ENCODE measurements at regions not wholly inside any gene's neighbourhood (a gene's known extent, or its start where the extent isn't known, plus 50 kb on each side); places are given as distances from the start of the nearest gene placed in this dataset.

GRCh38 chr1:57605933-57606332 is 182.1 kb upstream of the DAB1 start:
- Histone ChIP-seq H3K4me3 (ENCODE audit: low read depth in 1 of 3, low read length in 3 of 3) (no peak overlapping the region), H3K36me3 (ENCODE audit: control insufficient read depth in 3 of 3, insufficient read depth in 2 of 3, low read depth in 1 of 3, low read length in 3 of 3) (no peaks in the 10 kb centered on the region), H3K4me1 (ENCODE audit: control insufficient read depth in 3 of 3, insufficient read depth in 2 of 3, low read depth in 1 of 3, low read length in 2 of 3) (no peaks in the 10 kb centered on the region), H3K27me3 (ENCODE audit: control insufficient read depth in 3 of 3, insufficient read depth in 3 of 3, low read length in 3 of 3) (no peaks in the 10 kb centered on the region), H3K9me3 (ENCODE audit: control insufficient read depth in 2 of 2, insufficient read depth in 1 of 2, low read depth in 1 of 2, low read length in 1 of 2) (no peaks in the 10 kb centered on the region), H3K27ac (ENCODE audit: low read depth in 1 of 3, low read length in 2 of 3) (no peak overlapping the region)
- WGBS, 3 donors = 80 to 88% (median 85%) methylated on average over 8 of the region's 8 CpGs
- DNase-seq (no peak), FAIRE-seq (no peak)

GRCh38 chr1:57603696-57604095 is 179.8 kb upstream of the DAB1 start:
- no peak overlapping the region for H3K27ac ChIP-seq (ENCODE audit: low read depth in 1 of 3, low read length in 2 of 3)
- H3K4me3 ChIP-seq (ENCODE audit: low read depth in 1 of 3, low read length in 3 of 3) = no peak overlapping the region
- 69 to 76% (median 72%) methylated on average over 6 of the region's 6 CpGs for WGBS, 3 donors
- no peak for FAIRE-seq
- H3K9me3 ChIP-seq (ENCODE audit: control insufficient read depth in 2 of 2, insufficient read depth in 1 of 2, low read depth in 1 of 2, low read length in 1 of 2) = no peaks in the 10 kb centered on the region
- no peaks in the 10 kb centered on the region for H3K4me1 ChIP-seq (ENCODE audit: control insufficient read depth in 3 of 3, insufficient read depth in 2 of 3, low read depth in 1 of 3, low read length in 2 of 3)
- H3K27me3 ChIP-seq (ENCODE audit: control insufficient read depth in 3 of 3, insufficient read depth in 3 of 3, low read length in 3 of 3) = no peaks in the 10 kb centered on the region
- no peak for DNase-seq
- H3K36me3 ChIP-seq (ENCODE audit: control insufficient read depth in 3 of 3, insufficient read depth in 2 of 3, low read depth in 1 of 3, low read length in 3 of 3) = no peaks in the 10 kb centered on the region

- peaks cover 0 to 2% (median 0%) of the 10 kb centered on the region in 3 donors for H3K4me1 ChIP-seq (ENCODE audit: control insufficient read depth in 3 of 3, insufficient read depth in 2 of 3, low read depth in 1 of 3, low read length in 2 of 3)
- DNase-seq (no peak), FAIRE-seq (no peak)
- 65 to 81% (median 70%) methylated on average over 3 of the region's 3 CpGs for WGBS, 3 donors
- no peaks in the 10 kb centered on the region for H3K9me3 ChIP-seq (ENCODE audit: control insufficient read depth in 2 of 2, insufficient read depth in 1 of 2, low read depth in 1 of 2, low read length in 1 of 2)
- H3K27me3 ChIP-seq (ENCODE audit: control insufficient read depth in 3 of 3, insufficient read depth in 3 of 3, low read length in 3 of 3) = no peaks in the 10 kb centered on the region
- no peak overlapping the region for H3K4me3 ChIP-seq (ENCODE audit: low read depth in 1 of 3, low read length in 3 of 3)
- no peak overlapping the region for H3K27ac ChIP-seq (ENCODE audit: low read depth in 1 of 3, low read length in 2 of 3)
- no peaks in the 10 kb centered on the region for H3K36me3 ChIP-seq (ENCODE audit: control insufficient read depth in 3 of 3, insufficient read depth in 2 of 3, low read depth in 1 of 3, low read length in 3 of 3)
These were observed 176.6 kb upstream of the DAB1 start for GRCh38 chr1:57600424-57600823.

- 54 to 78% (median 70%) methylated on average over 8 of the region's 8 CpGs for WGBS, 3 donors
- no peak overlapping the region for H3K4me3 ChIP-seq (ENCODE audit: low read depth in 1 of 3, low read length in 3 of 3)
- no peaks in the 10 kb centered on the region for H3K27me3 ChIP-seq (ENCODE audit: control insufficient read depth in 3 of 3, insufficient read depth in 3 of 3, low read length in 3 of 3)
- H3K36me3 ChIP-seq (ENCODE audit: control insufficient read depth in 3 of 3, insufficient read depth in 2 of 3, low read depth in 1 of 3, low read length in 3 of 3) = no peaks in the 10 kb centered on the region
- H3K4me1 ChIP-seq (ENCODE audit: control insufficient read depth in 3 of 3, insufficient read depth in 2 of 3, low read depth in 1 of 3, low read length in 2 of 3) = peaks cover 0 to 2% (median 0%) of the 10 kb centered on the region in 3 donors
- no peaks in the 10 kb centered on the region for H3K9me3 ChIP-seq (ENCODE audit: control insufficient read depth in 2 of 2, insufficient read depth in 1 of 2, low read depth in 1 of 2, low read length in 1 of 2)
- H3K27ac ChIP-seq (ENCODE audit: low read depth in 1 of 3, low read length in 2 of 3) = no peak overlapping the region
- FAIRE-seq (no peak), DNase-seq (peak in 1 of 2 donors; percentile 19)
These were observed 175.6 kb upstream of the DAB1 start for GRCh38 chr1:57599236-57599994.

- FAIRE-seq (no peak), DNase-seq (no peak)
- Histone ChIP-seq H3K27me3 (ENCODE audit: control insufficient read depth in 3 of 3, insufficient read depth in 3 of 3, low read length in 3 of 3) (no peaks in the 10 kb centered on the region), H3K4me3 (ENCODE audit: low read depth in 1 of 3, low read length in 3 of 3) (no peak overlapping the region), H3K36me3 (ENCODE audit: control insufficient read depth in 3 of 3, insufficient read depth in 2 of 3, low read depth in 1 of 3, low read length in 3 of 3) (no peaks in the 10 kb centered on the region), H3K27ac (ENCODE audit: low read depth in 1 of 3, low read length in 2 of 3) (no peak overlapping the region), H3K4me1 (ENCODE audit: control insufficient read depth in 3 of 3, insufficient read depth in 2 of 3, low read depth in 1 of 3, low read length in 2 of 3) (peaks cover 0 to 2% (median 0%) of the 10 kb centered on the region in 3 donors), H3K9me3 (ENCODE audit: control insufficient read depth in 2 of 2, insufficient read depth in 1 of 2, low read depth in 1 of 2, low read length in 1 of 2) (no peaks in the 10 kb centered on the region)
- 36 to 69% (median 57%) methylated on average over 4 of the region's 4 CpGs for WGBS, 3 donors
These were observed 173.2 kb upstream of the DAB1 start for GRCh38 chr1:57597036-57597435.

DNA sequence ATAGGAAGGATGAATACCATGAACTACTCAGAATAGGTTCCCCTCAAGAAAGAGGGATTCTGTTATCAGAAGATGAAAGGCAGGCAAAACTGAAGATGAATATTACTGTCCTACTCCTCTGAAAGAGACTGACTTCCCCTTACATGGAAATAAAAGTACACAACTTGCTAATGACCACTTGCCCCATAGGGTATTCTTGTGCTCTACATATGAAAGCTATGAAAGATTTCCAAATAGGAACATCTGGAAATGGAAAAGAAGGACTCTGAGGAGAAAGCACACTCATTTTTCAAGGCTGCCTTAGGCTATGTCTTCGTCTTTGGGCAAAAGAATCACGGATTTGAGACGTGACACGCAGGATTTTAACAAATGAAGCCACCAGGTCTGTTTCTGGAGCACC is 170.1 kb upstream of the DAB1 start:
- Histone ChIP-seq H3K4me1 (ENCODE audit: control insufficient read depth in 3 of 3, insufficient read depth in 2 of 3, low read depth in 1 of 3, low read length in 2 of 3) (peaks cover 0 to 2% (median 0%) of the 10 kb centered on the region in 3 donors), H3K27ac (ENCODE audit: low read depth in 1 of 3, low read length in 2 of 3) (no peak overlapping the region), H3K36me3 (ENCODE audit: control insufficient read depth in 3 of 3, insufficient read depth in 2 of 3, low read depth in 1 of 3, low read length in 3 of 3) (no peaks in the 10 kb centered on the region), H3K27me3 (ENCODE audit: control insufficient read depth in 3 of 3, insufficient read depth in 3 of 3, low read length in 3 of 3) (no peaks in the 10 kb centered on the region), H3K9me3 (ENCODE audit: control insufficient read depth in 2 of 2, insufficient read depth in 1 of 2, low read depth in 1 of 2, low read length in 1 of 2) (no peaks in the 10 kb centered on the region), H3K4me3 (ENCODE audit: low read depth in 1 of 3, low read length in 3 of 3) (no peak overlapping the region)
- DNase-seq (no peak), FAIRE-seq (no peak)
- 86 to 92% (median 91%) methylated on average over 4 of the region's 4 CpGs for WGBS, 3 donors

- Histone ChIP-seq H3K9me3 (ENCODE audit: control insufficient read depth in 2 of 2, insufficient read depth in 1 of 2, low read depth in 1 of 2, low read length in 1 of 2) (no peaks in the 10 kb centered on the region), H3K36me3 (ENCODE audit: control insufficient read depth in 3 of 3, insufficient read depth in 2 of 3, low read depth in 1 of 3, low read length in 3 of 3) (no peaks in the 10 kb centered on the region), H3K4me1 (ENCODE audit: control insufficient read depth in 3 of 3, insufficient read depth in 2 of 3, low read depth in 1 of 3, low read length in 2 of 3) (no peaks in the 10 kb centered on the region), H3K4me3 (ENCODE audit: low read depth in 1 of 3, low read length in 3 of 3) (no peak overlapping the region), H3K27ac (ENCODE audit: low read depth in 1 of 3, low read length in 2 of 3) (no peak overlapping the region), H3K27me3 (ENCODE audit: control insufficient read depth in 3 of 3, insufficient read depth in 3 of 3, low read length in 3 of 3) (no peaks in the 10 kb centered on the region)
- DNase-seq (no peak), FAIRE-seq (no peak)
- 97 to 98% (median 97%) methylated on average over 2 of the region's 2 CpGs for WGBS, 3 donors
These were observed 168.0 kb upstream of the DAB1 start for GRCh38 chr1:57591842-57592241.

DNA sequence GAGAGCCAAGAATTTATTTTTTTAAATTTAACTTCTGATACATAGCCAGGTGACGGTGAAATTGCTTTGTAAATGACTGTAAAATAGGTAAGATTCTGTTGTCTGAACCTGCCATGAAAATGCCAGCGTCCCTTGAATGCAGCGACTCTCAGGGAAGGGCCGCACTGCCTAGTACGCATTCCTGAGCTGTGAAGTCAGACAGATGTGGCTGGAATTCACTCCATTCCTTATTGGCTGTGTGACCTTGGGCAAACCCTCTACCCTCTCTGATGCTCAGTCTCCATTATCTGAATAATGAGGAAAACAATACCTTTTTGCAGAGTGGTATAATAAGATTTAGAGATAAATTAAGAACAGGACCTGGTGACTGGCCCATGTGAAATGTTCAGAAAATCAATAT is 167.1 kb upstream of the DAB1 start:
- H3K9me3 ChIP-seq (ENCODE audit: control insufficient read depth in 2 of 2, insufficient read depth in 1 of 2, low read depth in 1 of 2, low read length in 1 of 2) = no peaks in the 10 kb centered on the region
- FAIRE-seq = no peak
- no peak for DNase-seq
- 87 to 92% (median 91%) methylated on average over 5 of the region's 5 CpGs for WGBS, 3 donors
- no peak overlapping the region for H3K4me3 ChIP-seq (ENCODE audit: low read depth in 1 of 3, low read length in 3 of 3)
- no peaks in the 10 kb centered on the region for H3K27me3 ChIP-seq (ENCODE audit: control insufficient read depth in 3 of 3, insufficient read depth in 3 of 3, low read length in 3 of 3)
- H3K27ac ChIP-seq (ENCODE audit: low read depth in 1 of 3, low read length in 2 of 3) = no peak overlapping the region
- H3K36me3 ChIP-seq (ENCODE audit: control insufficient read depth in 3 of 3, insufficient read depth in 2 of 3, low read depth in 1 of 3, low read length in 3 of 3) = no peaks in the 10 kb centered on the region
- H3K4me1 ChIP-seq (ENCODE audit: control insufficient read depth in 3 of 3, insufficient read depth in 2 of 3, low read depth in 1 of 3, low read length in 2 of 3) = no peaks in the 10 kb centered on the region

DNA sequence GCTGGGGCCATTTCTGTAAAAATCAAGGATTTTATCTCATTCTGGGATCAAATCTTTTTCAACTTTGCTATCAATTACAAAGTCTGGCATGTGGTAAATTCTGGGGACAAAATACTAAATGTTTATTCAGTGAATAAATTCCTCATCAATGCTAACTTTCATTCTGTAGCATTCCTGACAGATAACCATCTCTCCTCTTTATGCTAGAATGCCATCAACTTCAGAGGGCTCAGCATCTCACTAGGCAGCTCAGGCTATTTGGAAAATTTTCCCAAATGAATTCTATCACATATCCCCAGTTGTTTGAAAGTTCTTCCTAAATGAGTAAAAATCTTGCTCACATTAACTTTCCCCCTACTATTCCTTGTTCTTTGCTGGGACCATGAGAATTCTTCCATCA is 163.0 kb upstream of the DAB1 start:
- Histone ChIP-seq H3K36me3 (ENCODE audit: control insufficient read depth in 3 of 3, insufficient read depth in 2 of 3, low read depth in 1 of 3, low read length in 3 of 3) (no peaks in the 10 kb centered on the region), H3K27ac (ENCODE audit: low read depth in 1 of 3, low read length in 2 of 3) (no peak overlapping the region), H3K27me3 (ENCODE audit: control insufficient read depth in 3 of 3, insufficient read depth in 3 of 3, low read length in 3 of 3) (no peaks in the 10 kb centered on the region), H3K4me1 (ENCODE audit: control insufficient read depth in 3 of 3, insufficient read depth in 2 of 3, low read depth in 1 of 3, low read length in 2 of 3) (no peaks in the 10 kb centered on the region), H3K9me3 (ENCODE audit: control insufficient read depth in 2 of 2, insufficient read depth in 1 of 2, low read depth in 1 of 2, low read length in 1 of 2) (no peaks in the 10 kb centered on the region), H3K4me3 (ENCODE audit: low read depth in 1 of 3, low read length in 3 of 3) (no peak overlapping the region)
- DNase-seq (no peak), FAIRE-seq (no peak)

Data from small intestine (tissue), 7 donors.